NCI-H146 treated with DMSO at 0.1 percent for 48 hours (cell line): ENCODE measurements at regions not wholly inside any gene's neighbourhood (a gene's known extent, or its start where the extent isn't known, plus 50 kb on each side); places are given as distances from the start of the nearest gene placed in this dataset.

Experiments used
- DNase-seq: peaks from one replicate; lab custom pipeline; 2025; ENCODE audit not compliant: unreplicated experiment; lab: John Stamatoyannopoulos, UW

DNA sequence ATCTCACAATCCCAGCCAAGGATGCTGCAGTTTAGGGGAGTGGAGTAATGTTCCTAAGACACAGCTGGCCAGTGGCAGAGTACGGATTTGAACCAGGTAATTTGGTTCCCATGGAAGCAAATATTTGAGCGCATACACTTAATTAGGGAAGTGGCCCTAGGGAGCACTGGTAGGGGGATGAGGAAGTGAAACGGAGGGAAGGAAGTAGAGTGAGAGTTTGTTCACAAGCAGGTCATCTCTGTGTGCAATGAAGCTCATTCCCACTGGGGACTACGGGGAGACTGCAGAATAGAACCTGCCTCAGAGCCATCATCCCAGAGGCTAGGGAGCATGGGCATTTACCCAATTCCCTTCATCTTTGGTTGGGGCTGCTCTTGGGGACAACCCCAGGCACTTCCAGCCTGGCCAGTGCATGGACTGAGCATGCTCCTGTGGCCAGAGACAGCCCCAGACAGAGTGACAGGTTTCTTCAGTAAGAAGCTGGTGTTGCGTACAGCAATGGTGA lies 317.2 kb upstream of the PROK2 start:
- no peak for DNase-seq

GRCh38 chr3:72101494-72101893 lies 316.5 kb upstream of the PROK2 start:
- DNase-seq: no peak

DNA sequence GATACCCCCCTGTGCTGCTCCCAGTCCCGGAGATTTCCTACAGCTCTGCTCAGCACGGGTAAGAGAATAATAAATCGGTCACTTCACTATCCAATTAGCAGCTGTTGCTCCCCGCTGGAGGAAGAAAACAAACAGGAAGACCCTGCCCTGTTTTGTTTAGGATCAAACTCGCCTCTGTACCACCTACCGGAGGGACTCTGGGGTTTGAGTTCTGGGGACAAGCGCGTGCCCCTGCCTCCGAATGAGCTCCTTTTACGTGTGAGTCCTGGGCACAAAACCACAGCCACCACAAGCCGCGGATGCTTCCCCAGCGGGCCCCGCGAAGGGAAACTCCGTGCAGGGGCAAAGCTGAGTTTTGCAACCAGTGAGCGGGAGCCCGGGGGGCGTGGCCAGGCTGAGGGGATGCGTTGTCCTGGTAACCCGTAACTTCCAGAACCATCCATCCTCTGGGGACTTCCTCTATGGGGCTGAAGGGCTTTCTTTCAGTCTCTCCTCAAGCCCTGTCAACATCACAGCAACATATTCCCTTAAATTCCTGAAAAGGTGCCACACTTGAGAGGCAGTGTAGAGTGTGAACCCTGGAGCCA lies 315.7 kb upstream of the PROK2 start:
- no peak for DNase-seq

- DNase-seq: peak; percentile 1
Observed at GRCh38 chr3:72100080-72100511, 315.1 kb upstream of the PROK2 start.

DNA sequence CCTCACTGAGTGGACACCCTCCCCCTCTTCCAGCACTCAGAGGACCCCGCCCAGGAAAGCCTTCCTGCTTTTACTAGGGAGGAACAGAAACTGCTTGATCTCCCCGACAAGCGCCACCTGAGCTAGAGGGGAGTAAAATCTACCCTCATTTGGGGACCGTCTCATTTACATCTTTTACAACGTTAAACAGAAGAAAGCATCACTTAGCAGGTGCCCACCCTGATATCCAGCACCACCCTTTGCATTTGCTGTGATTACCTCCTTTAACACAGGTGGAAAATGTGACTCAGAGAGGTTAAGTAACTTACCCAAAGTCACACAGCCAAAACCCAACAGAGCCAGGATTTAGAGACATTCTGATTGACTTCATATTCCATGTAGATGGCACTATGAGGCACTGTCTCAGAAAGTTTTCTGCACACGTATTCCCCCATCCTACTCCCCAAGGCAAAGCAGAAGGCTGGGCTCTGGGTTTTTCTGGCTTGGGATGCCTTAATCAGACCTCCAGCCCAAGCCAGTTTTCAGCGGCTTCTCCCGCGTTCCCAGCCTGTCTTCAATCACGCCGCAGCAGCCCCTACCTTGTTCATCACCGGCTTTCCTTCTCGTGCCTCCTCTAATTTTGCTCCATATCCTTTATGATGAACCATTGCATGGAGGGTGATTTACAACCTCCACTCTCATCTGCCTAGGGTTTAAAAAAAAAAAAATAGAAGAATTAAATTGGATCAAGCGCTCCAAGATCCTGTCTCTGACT lies 314.6 kb upstream of the PROK2 start:
- DNase-seq: no peak

- DNase-seq: no peak
Observed at GRCh38 chr3:72097053-72097452, 312.1 kb upstream of the PROK2 start.

- DNase-seq: no peak
Observed at GRCh38 chr3:72095521-72095920, 310.6 kb upstream of the PROK2 start.

- no peak for DNase-seq
Observed at GRCh38 chr3:72093992-72094334, 309.0 kb upstream of the PROK2 start.

- DNase-seq: no peak
Observed at GRCh38 chr3:72093270-72093991, 308.5 kb upstream of the PROK2 start.

DNA sequence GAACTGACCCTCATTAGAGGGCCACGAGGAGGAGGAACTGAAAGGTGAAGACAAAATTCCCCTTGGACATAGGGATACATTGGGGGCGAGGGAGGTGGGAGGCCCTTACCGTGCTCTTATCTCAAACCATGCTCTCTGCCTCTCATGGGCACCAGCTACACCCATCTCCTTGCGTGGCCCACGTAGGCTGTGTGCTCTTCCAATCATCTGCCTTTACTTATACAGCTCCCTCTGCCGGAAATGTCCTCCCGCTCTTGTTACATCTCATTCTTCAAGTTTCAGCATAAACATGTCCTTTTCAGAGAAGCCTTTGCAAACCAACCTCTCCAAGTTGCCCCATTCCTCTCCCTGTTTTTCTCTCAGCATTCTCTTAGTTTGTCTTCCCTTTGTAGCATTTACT lies 307.8 kb upstream of the PROK2 start:
- DNase-seq: no peak

DNA sequence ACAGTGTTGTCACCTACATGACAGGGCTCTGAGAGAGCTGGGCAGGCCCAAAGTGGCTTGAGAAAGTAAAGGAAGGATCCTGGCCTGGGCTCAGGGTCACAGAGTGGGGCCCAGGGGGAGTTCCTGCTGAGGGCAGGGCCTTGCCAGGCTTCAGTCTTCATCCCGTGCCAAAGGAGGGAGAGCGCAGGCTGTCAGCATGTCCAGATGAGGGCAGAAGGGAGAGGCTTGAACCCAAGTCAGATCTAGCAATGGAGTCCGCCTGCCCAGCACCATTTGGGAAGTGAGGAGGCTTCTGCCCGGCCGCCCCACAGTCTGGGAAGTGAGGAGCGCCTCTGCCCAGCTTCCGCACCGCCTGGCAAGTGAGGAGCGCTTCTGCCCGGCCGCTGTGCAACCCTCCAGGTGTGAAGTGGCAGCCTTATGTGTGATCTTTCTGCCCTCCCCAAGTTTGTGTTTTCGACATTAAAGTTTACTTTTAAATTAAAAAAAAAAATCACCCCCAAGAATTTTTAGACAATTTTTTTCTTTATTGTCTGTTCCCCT lies 303.6 kb upstream of the PROK2 start:
- no peak for DNase-seq

GRCh38 chr3:72087420-72087819 lies 302.5 kb upstream of the PROK2 start:
- no peak for DNase-seq

GRCh38 chr3:72086743-72087087 lies 301.8 kb upstream of the PROK2 start:
- DNase-seq: no peak

DNA sequence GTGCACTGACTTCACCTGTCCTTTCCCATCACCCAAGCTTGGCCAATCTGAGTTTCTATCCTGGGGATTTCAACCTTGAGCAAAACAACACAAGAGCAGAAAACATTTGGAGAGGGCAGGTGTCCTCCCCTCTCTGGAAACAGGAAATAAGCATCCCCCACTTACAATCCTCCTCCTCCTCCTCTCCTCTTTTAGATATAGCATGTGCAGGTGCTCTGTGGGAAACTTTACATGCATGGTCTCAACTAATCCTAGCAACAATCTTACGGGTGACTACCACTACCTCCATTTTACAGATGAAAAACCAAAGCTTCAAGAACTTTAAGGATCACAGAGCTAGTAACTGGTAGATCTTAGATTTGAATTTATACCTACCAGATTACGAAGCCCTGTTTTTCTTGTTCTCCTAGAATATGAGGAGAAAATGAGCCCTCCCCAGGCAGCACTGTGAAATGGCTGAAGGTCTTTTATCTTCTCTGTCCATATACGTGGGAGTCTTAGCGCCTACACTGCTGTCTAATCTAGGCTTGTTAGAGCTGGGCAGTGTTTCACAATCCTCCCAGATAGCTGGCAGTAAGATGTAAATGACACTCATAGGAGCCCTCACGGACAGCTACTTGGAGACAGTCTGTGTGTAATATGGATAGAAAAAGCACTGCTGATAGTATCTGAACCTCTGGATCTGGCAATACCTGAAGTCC lies 301.2 kb upstream of the PROK2 start:
- no peak for DNase-seq

GRCh38 chr3:72085036-72085435 lies 300.1 kb upstream of the PROK2 start:
- DNase-seq: no peak

GRCh38 chr3:72082776-72083462 lies 298.0 kb upstream of the PROK2 start:
- DNase-seq: no peak

DNA sequence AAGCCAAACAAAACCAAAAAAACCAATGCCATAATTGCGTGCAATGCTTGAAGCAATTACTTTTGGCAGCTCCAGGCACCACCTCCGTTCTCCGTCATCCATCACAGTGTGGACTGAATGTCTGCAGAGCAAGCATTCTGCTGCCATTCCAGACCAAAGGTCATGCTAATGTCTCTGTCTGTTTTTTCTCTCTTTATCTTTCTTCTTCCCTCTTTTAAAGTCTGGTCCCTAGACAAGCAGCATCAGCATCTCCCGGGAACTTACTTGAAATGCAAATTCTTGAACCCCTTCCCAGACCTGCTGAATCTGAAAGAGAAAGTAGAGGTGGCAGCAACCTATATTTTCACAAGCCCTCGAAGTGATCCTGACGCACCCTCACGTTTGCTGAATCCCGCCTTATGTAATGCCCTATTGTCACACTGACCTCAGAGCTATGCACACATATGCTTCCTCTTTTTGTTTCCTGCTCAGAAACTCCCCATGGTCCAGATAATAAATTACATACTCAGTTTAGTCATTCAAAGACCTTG lies 297.3 kb upstream of the PROK2 start:
- no peak for DNase-seq

DNA sequence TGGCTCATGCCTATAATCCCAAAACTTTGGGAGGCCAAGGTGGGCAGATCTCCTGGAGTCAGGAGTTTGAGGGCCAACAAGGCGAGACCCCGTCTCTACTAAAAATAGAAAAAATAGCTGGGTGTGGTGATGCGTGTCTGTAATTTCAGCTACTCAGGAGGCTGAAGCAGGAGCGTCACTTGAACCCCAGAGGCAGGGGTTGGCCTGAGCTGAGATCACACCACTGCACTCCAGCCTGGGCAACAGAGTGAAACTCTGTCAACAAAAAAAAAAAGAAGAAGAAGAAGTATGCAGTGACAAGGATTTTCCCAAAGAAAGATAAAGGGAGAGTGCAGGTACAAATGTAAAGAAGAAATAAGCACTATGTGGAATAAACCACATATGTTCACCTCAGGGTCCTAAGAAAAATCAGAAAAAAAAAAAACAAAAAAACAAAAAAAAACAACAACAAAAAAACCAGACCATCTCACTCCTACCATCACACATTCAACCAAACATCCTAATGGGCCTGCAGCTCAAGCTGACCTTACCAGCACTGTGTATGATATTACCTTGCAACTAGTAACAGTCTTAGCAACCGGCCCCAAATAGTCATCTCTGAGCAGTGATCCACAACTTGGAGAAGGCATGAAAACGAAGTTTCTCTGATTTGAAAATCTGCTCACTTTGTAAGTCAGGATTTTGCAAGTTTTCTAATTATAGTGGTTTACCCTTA lies 296.7 kb upstream of the PROK2 start:
- no peak for DNase-seq

- DNase-seq: no peak
Observed at GRCh38 chr3:72080800-72081199, 295.9 kb upstream of the PROK2 start.

GRCh38 chr3:72080095-72080494 lies 295.1 kb upstream of the PROK2 start:
- DNase-seq: no peak
